Suprapubic skin (tissue), 4 donors: ENCODE measurements at regions not wholly inside any gene's neighbourhood (a gene's known extent, or its start where the extent isn't known, plus 50 kb on each side); places are given as distances from the start of the nearest gene placed in this dataset.

Source experiments
- EP300 ChIP-seq: sonication (generic); formaldehyde crosslinking; IDR thresholded peaks from one replicate; pipeline ENCODE4 v1.6.1; 2017; ENCODE audit warnings: antibody characterized with exemption
- POLR2A ChIP-seq, 2 donors: fragments of 450-650 bp; IDR thresholded peaks; one replicate each; pipeline ENCODE4 v1.6.1; 2017; ENCODE audit warnings: antibody characterized with exemption in 2 of 2, mild to moderate bottlenecking in 2 of 2, moderate library complexity in 2 of 2
- POLR2AphosphoS5 ChIP-seq, 3 donors: sonication (generic); formaldehyde crosslinking; IDR thresholded peaks; one replicate each; pipeline ENCODE4 v1.6.1; 2017; ENCODE audit warnings: antibody characterized with exemption in 3 of 3
- TF ChIP-seq, protein P1 (sequence below), 2 donors: fragments of 200-600 bp in 1 of 2; fragments of 450-650 bp in 1 of 2; sonication (generic) in 1 of 2; IDR thresholded peaks; one replicate each; pipeline ENCODE4 v1.5.1; 2016 to 2019; ENCODE audit warnings: antibody characterized with exemption in 2 of 2, mild to moderate bottlenecking in 1 of 2, moderate library complexity in 1 of 2

DNA sequence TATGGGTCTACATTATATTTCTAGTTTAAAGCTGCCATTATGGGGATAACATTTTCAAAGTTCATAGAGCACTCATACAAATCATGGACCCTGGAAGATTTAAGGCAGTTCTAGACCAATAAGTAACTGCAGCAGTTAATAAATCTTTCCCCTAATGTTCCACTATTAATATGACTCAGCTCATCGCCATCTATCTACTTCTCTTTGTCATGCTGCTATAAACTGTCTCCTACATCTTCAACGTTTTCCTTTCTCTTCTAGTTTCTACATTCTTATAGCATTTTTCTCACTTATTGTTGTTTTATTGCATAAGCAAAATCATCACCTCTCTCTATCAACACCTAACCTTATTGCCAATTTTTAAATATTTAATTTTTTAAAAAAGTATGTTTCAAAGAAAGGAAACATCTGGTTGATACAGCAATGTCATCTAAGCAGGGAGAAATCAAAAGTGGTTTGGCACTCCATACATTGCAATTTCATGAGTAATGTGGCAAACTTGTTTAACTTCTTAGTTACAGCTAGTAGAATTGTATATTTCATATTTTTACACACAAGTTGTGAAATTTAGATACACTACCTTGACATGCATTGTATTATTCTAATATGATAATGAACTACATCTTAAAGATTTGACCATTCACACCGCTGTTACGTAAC, 1500.4 kb upstream of the MIR17HG start:
- TF ChIP-seq POLR2A (IDR thresholded peaks at IDR 0.05), result no peak
- TF ChIP-seq, protein P1, sequence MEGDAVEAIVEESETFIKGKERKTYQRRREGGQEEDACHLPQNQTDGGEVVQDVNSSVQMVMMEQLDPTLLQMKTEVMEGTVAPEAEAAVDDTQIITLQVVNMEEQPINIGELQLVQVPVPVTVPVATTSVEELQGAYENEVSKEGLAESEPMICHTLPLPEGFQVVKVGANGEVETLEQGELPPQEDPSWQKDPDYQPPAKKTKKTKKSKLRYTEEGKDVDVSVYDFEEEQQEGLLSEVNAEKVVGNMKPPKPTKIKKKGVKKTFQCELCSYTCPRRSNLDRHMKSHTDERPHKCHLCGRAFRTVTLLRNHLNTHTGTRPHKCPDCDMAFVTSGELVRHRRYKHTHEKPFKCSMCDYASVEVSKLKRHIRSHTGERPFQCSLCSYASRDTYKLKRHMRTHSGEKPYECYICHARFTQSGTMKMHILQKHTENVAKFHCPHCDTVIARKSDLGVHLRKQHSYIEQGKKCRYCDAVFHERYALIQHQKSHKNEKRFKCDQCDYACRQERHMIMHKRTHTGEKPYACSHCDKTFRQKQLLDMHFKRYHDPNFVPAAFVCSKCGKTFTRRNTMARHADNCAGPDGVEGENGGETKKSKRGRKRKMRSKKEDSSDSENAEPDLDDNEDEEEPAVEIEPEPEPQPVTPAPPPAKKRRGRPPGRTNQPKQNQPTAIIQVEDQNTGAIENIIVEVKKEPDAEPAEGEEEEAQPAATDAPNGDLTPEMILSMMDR (IDR thresholded peaks at IDR 0.05), result no peak
- TF ChIP-seq POLR2AphosphoS5 (IDR thresholded peaks at IDR 0.05), result no peak
- TF ChIP-seq EP300, result no peak
